T-helper 2 cell treated with Interferon-gamma antibody and Interleukin-4, amounts not matched to agents 100 ng/mL and 5 ng/mL, for 36 hours (primary cell): ENCODE measurements at regions not wholly inside any gene's neighbourhood (a gene's known extent, or its start where the extent isn't known, plus 50 kb on each side); places are given as distances from the start of the nearest gene placed in this dataset.
"Not testable (repeated sequence)": the region's sequence is repeated elsewhere in the genome, so short reads cannot be mapped to it uniquely, and the experiment has no call there.

ENCODE experiments used
- intact Hi-C: fragments of 100-400 bp; cut with micrococcal nuclease; formaldehyde crosslinking; loops from one replicate; pipeline ENCODE4 v1.15.1; 2023

GRCh38 chrY:7320171-7320570 is 408.6 kb upstream of the AMELY start:
- intact Hi-C loops = not testable (repeated sequence)

DNA sequence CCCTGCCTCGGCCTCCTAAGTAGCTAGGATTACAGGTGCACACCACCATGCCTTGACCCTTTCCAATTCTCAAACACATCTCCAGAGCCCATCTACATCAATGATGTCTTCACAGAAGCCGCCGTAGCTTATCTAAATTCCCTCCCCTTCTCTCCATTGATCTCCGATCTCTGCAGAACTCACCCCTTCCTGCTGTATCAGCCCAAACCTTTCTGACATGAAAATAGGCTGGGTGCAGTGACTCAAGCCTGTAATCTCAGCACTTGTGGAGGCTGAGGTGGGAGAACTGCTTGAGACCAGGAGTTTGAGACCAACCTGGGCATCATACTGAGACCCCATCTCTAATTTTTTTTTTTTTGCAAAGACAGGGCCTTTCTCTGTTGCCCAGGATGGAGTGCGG is 406.6 kb upstream of the AMELY start:
- intact Hi-C loops = no loop called here

GRCh38 chrY:7317571-7317970 is 406.0 kb upstream of the AMELY start:
- intact Hi-C loops = no loop called here

DNA sequence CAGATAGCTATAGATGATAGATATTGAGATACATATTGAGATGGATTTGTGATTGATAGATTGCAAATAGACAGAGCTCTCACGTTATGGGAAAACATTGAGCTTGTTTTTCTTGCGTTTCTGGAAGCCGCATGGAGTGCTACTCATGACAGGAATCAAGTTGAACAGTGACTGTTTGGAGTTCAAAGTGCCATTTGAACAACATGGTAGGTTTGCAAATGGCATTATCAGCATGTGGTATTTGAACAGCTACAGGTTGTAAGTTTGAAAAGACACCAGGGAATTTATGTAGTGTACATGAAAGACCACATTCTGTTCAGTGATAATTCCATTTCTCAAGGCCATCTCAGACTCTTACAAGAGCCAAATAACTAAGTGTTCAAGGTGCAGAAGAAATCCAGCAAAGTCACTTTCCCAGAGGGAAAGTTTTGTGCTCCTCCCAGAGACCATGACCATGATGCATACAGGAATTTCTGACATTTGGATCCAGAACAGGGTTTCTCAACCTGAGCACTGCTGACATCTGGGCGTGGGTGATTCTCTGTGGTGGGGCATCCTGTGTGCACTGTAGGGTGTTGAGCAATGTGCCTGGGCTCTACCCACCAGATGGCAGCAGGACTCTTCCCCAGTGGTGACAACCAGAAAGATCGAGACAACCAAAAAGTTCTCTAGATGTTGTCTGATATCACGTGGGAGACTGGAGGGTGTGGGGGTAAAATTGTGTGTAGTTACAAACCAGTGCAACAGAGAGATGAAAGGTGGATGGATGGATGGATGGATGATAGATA is 399.1 kb upstream of the AMELY start:
- intact Hi-C loops = no loop called here

GRCh38 chrY:7308816-7309215 is 397.3 kb upstream of the AMELY start:
- intact Hi-C loops = no loop called here

DNA sequence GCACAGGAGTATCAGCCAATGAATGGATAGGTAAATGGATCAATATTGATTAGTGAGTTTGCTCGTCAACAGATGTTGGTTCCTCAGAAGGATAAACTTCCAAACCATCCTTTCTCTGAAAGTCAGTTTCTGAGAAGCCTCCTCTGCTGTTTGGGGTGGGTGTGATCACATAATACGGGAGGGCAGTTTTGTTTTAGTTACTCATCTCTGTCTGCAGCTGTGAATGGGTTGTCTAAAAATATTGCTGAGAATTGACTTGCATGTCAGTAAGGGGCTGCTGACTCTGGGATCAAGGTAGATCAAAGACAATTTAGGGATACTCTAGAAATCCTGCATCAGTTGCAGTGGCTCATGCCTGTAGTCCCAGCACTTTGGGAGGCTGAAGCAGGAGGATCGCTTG is 390.8 kb upstream of the AMELY start:
- intact Hi-C loops = no loop called here

DNA sequence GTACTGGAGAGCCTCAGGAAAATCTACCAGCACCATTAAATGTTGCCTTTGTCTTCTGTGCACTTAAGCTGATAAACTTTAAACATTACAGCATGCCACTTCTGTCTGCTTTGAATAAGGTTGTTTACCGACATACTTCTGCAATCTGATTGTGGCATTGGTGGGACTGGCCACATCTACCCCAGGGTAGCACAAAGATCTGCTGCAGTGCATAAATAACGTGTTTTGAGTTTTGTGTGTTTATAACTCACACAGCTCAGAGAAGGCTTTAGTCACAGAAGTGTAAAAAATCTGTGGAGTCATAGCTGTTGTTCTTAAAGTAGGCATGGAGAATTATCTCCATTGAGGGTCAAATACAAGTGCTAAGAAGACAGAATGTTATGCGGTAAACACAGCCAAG is 388.4 kb upstream of the AMELY start:
- intact Hi-C loops = no loop called here

DNA sequence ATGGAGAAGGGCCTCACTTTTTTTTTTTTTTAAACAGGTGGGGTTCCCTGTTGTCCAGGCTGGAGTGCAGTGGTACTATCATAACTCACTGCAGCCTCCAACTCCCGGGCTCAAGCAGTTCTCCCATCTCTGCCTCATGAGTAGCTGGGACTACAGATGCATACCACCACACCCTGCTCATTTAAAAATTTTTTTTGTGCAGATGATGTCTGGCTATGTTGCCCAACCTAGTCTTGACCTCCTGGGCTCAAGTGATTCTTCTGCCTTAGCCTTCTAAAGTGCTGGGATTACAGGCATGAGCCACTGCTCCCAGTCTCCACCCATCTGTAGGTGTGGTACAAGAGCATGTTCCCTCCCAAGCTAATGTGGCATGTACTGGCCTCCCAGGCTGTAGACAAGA is 380.6 kb upstream of the AMELY start:
- intact Hi-C loops = no loop called here

DNA sequence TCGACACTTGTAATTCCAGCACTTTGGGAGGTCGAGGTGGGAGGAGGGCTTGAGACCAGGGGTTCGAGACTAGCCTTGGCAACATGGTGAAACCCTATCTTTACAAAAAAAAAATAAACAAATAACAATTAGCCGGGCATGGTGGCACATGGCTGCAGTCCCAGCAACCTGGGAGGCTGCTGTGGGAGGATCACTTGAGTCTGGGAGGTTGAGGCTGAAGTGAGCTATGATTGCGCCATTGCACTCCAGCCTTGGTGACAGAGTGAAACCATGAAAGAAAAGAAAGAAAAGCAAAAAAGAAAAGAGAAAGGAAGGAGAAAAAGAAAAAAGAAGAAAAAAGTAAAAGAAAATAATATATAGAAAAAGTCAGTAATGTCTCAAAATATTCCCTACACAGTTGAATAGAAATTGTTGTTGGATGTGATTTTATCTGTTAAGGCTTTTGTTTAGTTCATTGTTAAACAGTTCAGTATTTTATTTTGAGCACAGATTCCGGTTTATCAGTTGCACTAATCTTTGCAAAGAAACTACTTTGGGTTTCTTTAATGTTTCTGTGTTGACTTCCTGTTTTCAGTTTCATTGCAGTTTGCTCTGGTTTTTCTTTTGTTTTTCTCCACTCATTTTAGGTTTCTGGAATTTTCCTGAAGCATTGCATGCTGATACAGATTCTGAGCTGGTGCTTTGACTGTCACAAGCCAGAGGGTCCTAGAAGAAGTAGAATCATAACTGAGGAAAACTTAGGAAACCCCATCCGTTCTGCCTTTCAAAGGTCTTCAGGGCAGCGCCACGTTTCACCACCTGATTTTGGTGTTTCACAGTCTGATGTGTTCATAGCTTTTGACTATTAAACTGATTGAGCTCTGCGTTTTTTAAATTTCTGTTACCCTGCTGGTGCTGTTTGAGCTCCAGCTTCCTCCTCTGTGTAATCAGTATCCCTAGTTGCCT is 378.6 kb upstream of the AMELY start:
- intact Hi-C loops = loop anchor here (1.0 kb wide), 1 partner anchor 17 kb away; no protein-coding TSS in a partner anchor

- intact Hi-C loops = no loop called here
Measured at GRCh38 chrY:7288611-7289010, 377.1 kb upstream of the AMELY start.

DNA sequence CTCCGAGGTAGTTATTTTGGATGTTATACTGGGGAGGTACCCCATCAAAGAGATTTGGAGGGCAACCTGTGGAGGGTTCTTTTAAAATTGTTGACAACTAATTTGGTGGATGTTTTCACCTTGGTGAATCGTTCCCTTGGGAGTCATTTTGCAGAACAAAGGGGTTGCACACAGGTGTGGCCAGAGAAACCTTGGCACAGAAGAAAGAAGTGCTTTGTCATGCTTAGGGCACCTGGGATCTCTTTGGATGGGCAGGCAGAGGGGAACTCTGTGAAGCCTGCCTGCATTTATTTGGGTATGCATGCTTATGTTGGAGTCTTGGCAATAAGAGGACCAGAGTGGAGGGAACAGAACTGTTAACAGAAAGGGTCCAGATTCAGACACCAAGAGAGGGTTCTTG is 376.4 kb upstream of the AMELY start:
- intact Hi-C loops = not testable (repeated sequence)

GRCh38 chrY:7285388-7285787 is 373.8 kb upstream of the AMELY start:
- intact Hi-C loops = no loop called here

GRCh38 chrY:7283001-7283400 is 371.4 kb upstream of the AMELY start:
- intact Hi-C loops = loop anchor here (1.0 kb wide), 1 partner anchor 10 kb away; no protein-coding TSS in a partner anchor

DNA sequence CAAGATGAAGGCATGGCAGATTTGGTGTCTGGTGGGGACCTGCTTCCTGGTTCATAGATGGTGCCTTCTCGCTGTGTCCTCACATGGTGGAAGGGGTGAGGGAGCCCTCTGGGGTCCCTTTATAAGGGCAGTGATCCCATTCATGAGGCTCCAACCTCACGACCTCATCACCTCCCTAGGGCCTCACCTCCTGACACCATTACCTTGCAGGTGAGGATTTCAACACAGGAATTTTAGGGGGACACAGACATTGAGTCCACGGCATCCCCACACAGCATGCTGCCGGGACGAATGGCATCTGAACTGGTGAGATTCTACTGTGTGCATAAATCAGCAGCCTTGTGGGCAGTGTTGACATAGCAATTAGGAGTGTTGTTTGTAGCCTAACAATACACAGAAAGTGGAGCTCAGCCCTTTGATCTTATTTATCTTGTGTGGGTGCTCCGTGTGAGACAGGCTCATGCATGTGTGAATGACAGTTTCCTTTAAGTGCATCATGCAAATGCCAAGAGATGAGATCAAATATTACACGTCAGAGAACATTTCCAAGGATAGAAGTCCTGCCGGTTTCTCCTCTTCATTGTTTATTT is 368.7 kb upstream of the AMELY start:
- intact Hi-C loops = not testable (repeated sequence)

DNA sequence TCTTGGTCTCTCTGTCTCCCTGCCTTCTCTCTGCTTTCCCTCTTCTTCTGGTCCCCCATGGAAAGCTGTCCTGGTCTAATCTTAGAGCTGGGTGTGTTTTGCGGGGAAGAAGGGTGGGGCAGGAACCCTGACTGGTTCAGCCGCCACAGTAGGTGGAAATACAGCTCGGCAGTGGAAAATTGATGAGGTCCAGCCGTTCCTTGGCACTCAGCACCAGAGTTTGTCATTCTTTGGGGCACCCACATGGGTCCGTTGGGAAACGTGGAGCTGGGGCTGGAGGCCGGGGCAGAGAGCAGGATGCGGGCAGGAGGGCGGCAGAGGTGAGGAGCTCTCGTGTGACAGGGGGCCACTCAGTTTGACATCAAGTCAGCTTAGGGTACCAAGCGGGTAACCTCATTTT is 364.2 kb upstream of the AMELY start:
- intact Hi-C loops = loop anchor here (2.0 to 10.0 kb wide), 3 partner anchors 52 to 191 kb away; no protein-coding TSS in a partner anchor

- intact Hi-C loops = loop anchor here (2.0 to 10.0 kb wide), 3 partner anchors 52 to 190 kb away; no protein-coding TSS in a partner anchor
Measured at GRCh38 chrY:7275014-7275413, 363.5 kb upstream of the AMELY start.

DNA sequence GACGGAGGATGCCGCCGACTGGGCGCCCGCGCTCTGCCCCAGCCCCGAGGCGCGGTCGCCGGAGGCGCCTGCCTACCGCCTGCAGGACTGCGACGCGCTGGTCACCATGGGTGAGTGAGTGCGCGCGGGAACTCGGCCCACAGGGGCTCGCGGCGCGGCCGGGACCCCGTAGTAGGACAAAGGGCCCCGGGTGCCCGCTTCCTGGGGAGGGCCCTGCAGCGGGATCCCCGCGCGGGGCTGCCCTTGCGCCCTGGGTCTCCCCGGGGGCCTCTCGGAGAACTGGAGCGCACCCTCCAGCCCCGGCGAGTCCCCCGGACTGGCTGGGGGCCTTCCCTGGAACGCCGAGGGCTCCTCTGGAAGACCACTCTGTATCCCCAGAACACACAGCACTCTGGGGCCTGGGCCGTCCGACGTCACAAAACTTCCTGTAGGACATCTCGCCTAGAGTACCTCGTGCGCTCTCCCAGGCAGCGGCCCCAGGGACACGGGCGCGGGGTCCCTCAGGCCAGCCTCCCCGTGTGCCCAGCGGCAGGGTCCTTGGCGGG is 362.9 kb upstream of the AMELY start:
- intact Hi-C loops = loop anchor here (2.0 to 10.0 kb wide), 2 partner anchors 64 to 190 kb away; no protein-coding TSS in a partner anchor

- intact Hi-C loops = loop anchor here (1.0 to 10.0 kb wide), 5 partner anchors 10 to 189 kb away; no protein-coding TSS in a partner anchor
Measured at GRCh38 chrY:7273587-7274203, 362.1 kb upstream of the AMELY start.

DNA sequence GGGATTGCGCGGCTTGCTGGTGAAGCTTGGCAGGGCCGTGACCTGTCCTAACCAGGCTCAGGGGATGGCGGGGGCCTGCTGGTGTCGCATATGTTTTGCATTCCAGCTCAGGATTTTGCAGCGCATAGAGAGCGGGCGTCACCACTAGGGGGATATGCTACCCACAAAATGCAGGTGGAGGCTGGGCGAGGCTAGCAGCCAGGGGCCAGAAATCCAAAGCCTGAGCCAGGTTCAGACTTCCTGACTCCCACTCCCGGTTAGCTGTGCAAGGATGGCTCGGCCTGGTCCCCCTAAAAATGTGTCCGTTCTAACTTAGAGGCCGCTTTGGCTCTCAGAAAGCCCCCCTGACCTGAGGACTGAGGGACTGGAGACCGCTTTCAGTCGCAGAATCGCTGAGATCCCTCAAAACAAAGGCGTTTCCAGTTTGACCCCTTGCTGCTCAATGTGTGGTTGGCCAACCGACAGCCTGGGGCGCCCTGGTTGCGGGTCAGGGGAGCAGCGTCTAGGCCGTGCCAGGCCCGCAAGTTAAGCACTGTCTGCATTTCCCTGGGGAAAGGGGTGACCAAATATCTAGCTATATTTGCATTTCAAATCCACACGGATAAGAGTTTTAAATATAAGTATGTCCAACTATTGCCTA is 361.1 kb upstream of the AMELY start:
- intact Hi-C loops = loop anchor here (1.0 to 10.0 kb wide), 4 partner anchors 11 to 188 kb away; no protein-coding TSS in a partner anchor

DNA sequence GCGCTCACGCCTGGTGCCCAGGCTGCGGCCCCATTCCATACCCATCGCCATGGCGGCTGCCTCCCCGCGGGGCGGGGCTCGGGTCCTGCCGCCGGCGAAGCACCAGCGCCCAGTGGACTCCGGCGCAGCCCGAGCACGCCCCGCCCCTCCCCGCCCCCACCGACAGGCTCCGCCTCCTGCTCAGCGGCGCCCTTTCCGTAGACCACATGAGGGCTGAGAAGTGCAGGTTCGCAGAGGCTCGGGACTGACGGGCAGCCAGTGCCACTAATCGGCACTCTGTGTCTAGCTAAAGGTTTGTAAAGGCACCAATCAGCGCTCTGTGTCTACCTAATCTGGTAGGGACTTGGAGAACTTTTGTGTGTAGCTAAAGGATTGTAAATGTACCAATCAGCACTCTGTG is 352.2 kb upstream of the AMELY start:
- intact Hi-C loops = no loop called here
